NCI-H128 (cell line): ENCODE measurements at regions not wholly inside any gene's neighbourhood (a gene's known extent, or its start where the extent isn't known, plus 50 kb on each side); places are given as distances from the start of the nearest gene placed in this dataset.

Experiments
- DNase-seq: peaks from one replicate; lab custom pipeline; 2025; ENCODE audit not compliant: unreplicated experiment; lab: John Stamatoyannopoulos, UW

DNA sequence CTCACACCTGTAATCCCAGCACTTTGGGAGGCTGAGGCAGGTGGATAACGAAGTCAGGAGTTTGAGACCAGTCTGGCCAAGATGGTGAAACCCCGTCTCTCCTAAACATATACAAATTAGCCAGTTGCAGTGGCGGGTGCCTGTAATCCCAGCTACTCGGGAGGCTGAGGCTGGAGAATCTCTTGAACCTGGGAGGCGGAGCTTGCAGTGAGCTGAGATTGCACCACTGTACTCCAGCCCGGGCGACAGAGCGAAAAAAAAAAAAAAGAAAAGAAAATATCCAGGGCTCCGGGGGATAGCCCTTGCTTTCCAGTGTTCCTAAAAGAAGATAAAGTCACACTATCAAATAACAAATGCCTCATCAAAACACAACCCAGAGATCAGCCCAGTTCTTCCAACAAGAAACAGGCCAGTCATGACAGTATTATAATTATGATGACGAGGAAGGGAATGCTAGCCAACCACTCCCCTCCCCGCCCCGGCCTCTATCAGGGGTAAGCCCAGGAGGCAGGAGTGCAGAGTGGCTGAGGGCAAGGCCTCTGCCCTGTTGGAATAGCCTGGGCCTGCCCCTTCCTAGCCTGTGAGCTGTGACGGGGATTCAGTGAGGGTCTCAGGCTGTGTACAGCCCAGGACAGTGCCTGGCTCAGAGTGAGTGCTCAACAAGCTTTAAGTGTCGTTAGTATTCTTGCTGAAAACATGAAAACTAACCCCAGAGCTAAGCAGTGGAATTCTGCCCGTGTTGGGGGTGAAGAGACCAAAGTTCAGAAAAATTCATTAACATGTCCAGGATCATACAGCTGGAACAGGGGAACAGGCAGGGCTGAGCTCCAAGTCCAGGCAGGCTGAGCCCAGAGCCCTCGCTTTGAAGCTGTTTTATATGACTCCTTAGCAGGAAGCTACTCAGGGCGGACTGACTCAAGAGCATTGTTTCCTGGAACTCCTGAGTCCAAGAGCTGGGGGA lies 54.3 kb downstream of the FAM241B start:
- DNase-seq = no peak

DNA sequence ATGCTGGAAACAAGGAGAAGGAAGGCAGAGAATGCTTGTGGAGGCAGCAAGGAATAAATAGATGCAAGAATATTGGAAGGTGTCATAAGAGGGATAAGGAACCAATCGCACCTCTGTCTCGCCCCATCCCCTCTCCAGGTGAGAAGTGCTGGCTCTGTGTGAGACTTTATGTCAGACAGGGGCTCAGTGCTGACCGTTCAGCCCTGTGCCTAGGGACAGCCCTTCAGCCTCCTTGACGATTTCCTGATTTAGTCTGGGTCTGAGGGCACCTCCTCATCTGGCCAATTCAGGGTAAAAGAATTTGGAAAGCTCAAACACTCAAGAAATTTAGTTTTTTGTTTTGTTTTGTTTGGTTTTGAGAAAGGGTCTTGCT lies 54.9 kb downstream of the FAM241B start:
- DNase-seq = no peak

DNA sequence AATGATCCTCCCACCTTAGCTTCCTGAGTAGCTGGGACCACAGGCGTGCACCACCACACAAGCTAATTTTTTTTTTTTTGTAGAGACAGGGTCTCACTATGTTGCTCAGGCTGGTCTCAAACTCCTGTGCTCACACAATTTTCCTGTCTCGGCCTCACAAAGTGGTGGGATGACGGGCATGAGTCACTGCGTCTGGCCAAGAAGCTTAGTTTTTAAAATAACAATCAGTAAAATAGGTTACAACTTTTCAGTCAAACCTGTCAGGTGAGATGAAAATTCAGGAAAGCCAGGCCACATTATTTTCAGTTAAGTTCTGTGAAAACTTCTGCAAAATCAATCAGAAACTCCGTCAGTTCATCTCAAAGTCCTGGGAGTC lies 55.4 kb downstream of the FAM241B start:
- no peak for DNase-seq

DNA sequence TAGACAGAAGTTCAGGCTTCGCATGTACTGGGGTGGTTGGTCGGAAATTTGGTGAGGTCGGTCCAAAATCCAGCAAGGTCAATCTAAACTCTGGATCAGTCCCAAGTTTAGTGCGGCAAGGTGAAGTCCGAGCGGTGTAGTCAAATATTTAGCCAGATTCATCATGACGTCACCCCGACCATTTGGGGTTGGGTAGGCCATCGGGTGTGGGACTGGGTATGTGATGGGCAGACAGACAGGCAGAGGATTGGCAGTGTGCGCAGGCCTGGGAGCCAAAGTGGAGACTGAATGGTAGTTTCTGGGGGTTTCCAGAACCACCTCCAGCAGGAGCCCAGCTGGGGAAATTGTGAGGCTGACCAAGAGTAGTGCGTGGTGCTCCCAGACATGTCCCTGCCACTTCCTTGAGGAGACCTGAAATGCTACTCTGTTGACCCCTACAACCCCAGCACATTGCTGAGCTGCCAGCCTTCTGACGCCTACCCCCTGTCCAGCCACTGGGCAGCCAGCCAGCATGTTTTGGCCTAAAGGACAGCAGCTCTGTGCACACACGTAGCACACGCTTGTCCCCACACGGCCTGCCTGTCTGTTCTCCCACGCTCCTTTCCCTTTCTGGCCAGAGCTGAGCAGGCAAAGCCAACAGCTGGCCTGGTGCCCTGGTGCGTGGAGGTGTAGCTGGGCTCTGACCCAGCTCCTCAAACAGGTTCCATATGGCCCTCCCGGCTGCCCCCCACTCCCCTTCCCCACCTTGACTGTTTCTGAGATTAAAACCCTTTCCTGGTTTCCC lies 55.9 kb downstream of the FAM241B start:
- DNase-seq = no peak

DNA sequence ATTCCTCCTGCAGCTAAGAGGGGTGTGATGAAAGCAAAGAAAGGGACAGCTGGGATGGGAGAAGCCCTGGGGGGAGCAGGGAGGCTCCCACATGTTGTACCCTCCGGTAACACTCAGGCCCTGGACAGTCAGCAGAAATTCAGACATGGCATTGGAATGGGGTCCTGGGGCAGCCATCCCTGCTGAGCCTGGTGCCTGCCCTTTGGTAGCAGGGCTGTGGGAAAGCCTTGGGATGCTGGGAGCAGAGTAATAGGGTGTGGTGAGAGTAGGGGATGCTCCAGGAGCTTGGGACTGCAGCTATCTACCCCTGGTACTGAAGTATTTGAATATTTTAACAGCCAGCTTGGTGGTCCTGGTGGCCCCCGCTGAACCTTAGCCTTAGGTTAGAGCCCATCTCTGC lies 56.8 kb downstream of the FAM241B start:
- no peak for DNase-seq

DNA sequence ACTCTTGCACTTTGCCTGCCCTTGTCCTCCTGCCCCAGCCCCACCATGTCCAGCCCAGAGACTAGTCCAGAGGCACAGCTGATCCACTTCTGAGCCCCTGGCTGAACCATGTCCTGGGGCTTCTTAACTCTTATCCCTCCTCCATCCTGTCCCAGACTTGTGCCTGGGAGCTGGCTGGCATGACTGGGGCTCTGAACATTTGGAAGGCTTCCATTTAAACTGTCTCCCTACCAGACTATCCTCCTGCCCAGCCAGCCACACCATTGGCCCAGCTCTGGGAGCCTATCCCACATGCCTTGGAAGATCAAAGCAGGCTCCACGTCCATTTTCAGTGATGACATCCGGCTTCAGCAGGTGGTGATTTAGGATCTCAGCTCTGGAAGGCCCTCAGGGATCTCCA lies 57.4 kb downstream of the FAM241B start:
- no peak for DNase-seq

DNA sequence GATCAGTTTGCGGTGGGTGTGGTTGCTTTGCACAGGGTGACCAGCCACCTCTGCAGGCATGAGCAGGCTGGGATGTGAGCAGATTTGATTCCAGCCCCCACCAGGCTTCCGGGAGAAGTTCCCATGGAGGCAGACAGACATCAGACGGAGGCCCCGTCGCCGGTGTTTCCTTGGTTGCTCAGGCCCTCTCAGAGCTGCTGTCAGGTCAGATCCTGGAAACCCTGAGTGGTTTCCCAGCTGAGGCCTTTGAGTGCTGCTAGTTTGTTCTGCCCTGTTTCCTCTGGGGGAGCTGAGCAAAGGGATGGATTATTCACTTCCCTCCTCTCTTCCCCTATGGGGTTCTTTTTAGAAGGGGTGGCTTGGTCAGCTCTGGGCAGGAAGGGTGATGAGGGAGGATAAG lies 62.2 kb downstream of the FAM241B start:
- DNase-seq = no peak

DNA sequence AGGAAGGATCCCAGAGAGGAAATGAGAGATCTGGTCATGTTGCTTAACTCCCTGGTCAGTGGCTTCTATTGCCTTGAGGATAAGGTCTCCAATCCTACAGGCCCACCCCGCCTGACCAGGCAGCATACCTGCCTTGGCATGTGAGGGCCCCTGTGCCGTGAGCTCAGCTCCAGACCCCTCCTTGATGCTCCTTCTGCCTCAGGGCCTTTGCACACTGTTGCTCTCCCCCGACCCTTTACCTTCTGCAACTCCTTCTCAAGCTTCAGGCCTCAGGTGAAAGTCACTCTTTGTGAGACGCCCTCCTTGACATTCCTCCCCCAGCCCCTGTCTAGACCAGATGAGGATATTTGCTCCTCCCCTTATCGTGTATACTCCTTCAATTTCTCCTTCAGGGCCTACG lies 62.8 kb downstream of the FAM241B start:
- no peak for DNase-seq

DNA sequence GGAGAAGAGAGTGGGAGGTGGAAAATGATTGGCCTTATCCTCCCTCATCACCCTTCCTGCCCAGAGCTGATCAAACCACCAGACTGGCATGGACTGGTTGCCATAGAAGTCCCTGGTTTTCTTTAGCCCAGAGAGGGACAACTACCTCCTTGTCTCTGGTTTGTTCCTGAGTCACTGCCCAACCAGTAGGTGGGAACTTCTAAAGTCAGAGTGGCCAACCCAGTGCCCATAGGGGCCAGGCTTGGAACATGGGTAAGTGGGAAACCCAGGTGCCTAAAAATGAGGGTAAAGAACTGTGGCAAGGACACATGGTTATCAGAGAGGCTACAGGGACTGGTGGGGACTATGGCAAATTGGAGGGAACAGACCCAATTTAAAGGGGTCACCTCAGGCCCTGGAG lies 63.8 kb downstream of the FAM241B start:
- no peak for DNase-seq

DNA sequence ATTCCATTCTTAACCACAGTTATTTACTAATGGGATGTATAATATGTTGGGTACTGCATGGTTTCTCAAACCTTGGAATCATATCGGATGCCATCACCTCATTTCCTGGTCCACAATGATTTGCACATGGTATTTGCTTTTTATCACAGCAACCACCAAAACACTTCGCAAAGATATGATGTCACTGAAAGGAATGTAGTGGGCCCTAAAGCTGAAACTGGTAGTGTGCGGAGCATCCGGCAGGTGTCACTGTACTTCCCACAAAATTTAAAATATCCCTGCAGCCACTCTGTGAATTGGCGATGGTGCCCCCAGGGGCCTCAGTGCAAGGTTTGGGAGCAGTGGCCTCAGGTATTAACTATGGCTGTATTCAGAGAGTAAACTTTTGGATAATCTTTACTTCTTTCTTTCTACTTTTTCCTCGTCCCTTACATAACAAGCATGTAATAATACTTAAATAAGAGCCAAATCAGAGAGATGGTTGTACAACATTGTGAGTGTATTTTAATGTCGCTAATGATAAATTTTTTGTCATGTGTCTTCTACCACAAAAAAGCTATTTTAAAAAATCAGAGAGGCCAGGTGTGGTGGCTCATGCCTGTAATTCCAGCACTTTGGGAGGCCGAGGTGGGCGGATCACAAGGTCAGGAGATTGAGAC lies 66.2 kb downstream of the FAM241B start:
- no peak for DNase-seq

DNA sequence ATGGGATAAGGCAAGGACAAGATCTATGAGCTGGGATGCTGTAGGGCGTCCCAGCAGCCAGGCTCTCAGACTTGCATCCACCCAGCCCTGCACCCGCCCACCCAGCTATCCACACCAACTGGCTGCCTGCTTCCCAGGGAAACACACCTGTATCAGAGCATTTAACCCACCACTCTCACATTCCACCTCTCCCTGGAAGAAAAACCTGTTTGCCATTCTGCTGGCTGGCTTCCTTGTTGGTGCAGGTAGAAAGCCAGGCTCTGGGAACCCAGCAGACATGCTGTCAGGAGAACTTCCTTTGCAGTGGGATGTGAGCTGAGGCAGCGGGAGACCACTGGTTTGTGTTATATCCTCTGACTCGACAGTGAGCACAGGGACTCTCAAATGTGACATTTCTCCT lies 67.0 kb downstream of the FAM241B start:
- DNase-seq = no peak

DNA sequence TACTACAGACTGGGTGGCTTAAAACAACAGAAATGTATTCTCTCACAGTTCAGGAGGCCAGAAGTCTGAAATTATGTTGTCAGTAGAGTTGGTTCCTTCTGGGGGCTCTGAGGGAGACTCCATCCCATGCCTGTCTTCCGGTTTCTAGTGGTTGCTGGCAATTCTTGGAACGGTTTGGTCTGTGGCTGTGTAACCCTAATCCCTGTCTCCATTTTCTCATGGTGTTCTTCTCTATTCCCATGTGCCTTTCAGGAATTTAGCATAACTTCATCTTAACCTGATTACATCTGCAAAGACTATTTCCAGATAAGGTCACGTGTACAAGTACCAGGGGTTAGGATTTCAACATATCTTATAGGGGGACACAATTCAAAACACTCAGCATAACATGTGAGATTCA lies 73.2 kb downstream of the FAM241B start:
- DNase-seq = no peak

DNA sequence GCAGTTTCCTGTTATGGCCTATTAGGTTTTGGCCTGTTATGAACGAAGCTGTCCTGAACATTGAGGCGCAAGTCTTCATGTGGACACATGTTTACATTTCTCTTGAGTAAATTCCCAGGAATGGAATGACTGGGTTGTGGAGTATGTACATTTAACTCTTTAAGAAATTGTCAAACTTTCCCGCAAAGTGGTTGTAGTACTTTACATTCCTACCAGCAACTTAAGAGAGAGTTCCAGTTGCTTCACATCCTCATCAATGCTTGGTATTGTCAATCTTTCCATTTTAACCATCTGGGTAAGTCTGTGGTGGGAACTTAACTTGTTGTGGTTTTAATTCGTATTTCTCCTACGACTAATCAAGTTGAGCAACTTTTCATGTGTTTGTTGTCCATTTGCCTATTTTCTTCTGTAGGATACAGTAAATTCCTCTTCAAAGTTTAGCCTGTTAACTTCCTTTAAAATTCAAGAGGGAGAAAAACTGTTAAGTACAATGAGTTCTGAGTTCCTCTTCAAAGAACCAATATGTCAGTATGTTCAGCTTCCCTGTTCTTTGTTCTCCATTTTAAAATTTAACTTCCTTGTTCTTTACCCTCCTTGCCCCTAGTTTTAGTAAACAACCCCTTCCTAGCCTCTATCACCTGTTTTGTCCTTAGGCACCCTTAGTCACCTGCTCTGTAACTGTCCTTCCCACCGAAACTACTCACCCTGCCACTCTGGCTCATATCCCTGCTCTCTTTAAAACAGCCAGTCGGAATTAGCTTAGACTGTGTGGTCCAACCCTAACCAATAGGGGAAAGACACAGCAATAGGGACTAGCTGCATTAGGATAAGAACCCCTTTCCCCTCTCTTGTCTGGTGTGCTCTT lies 74.0 kb downstream of the FAM241B start:
- no peak for DNase-seq

DNA sequence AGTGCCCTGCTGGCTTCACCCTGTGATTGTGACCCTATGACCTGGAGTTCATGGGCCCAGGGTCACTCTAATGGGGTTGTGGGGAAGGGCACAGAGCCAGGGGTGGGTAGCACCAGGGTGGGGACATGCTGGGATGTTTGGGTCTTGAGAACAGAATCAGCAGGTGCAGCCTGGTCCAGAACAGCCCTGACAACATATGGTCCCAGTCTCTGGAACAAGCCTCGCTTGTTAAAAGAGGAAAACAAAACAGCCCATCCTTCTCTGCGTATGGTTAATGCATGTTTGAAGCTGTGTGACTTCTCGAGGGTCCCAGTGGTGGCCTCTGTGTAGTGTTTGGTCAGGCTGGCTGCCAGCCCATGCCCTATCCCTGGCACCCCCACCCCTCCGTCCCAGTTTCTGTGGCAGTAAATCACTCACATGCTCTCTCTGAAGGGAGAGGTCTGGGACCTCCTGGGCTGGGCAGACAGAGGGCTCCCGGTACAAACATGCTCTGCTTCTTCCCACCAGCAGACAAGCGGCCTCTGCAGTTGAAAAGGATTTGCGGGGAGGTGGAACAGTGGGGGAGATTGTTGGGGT lies 79.4 kb downstream of the FAM241B start:
- DNase-seq = no peak

DNA sequence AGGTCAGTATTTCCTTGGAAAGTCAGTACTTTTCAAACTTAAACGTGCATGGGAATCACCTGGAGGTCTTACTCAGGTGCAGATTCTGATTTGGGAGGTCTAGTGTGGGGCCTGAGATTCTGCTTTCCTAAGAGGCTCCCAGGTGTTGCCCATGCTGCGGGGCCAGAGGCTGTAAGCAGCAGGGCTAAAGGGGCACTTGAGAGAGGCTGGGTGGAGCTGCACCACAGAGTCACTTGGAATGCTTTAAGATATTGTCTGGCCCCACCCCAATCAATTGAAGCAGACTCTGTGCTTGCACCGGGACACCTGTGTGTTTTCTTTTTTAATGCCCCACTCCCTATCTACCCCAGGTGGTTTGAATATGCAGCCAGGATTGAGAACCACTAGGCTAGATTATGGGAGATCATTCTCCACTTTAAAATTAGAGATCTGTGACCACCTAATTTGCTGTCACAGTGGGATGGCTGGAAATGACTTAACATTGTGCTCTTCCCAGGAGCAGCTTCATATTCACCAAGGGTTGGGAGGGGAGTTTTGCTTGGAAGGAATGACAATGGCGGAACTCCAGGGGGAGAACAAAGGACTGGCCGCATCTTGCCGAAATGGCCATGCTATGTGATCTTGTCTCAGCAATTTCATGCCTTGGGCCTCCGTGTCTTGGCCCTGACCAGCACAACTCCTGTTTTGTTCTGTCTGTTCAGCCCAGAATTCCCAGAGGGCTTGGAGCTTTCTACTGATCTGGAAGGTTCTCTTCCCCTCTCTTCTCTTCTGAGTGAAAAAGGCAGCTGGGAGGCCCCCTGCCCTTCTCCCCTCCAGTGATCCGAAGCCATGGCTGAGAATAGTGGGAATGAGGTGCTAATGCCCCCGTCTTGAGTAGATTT lies 80.2 kb downstream of the FAM241B start:
- DNase-seq = no peak

DNA sequence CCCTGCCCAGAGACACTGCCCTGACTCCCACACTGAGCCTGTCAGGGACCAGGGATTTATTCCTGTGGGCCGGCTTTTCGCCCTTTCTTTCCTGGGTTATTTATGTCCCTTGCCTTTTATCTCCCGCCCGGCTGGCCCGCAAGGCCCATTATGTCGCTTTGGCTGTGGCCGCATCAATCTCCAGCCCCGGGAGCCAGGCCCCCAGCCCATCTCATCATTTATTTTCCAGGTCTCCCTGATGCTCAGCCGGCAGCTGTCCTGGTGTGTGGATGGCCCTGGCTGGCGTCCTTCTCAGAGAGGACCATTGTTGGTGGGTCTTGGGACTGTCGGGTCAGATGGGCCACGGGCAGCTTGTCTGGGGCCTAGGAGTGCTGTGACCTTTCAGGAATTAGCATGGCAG lies 82.3 kb downstream of the FAM241B start:
- DNase-seq = no peak

DNA sequence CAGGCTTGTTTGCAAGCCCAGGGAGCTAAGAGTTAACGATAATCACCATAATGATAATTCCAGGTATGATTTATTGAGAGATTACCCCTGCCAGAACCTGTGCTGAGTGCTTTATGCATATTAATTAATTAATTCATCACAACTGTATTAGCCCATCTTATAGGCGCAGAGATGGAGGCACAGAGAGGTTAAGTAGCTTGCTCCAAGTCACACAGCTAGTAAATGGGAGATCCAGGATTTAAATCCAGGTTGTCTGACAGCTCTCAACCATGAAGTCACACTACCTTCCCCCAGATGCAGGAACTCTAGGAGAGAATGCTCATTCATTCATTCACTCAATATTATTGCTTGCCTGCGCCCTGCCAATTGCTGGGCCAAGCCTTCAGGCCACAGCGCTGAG lies 84.5 kb downstream of the FAM241B start:
- DNase-seq = no peak

DNA sequence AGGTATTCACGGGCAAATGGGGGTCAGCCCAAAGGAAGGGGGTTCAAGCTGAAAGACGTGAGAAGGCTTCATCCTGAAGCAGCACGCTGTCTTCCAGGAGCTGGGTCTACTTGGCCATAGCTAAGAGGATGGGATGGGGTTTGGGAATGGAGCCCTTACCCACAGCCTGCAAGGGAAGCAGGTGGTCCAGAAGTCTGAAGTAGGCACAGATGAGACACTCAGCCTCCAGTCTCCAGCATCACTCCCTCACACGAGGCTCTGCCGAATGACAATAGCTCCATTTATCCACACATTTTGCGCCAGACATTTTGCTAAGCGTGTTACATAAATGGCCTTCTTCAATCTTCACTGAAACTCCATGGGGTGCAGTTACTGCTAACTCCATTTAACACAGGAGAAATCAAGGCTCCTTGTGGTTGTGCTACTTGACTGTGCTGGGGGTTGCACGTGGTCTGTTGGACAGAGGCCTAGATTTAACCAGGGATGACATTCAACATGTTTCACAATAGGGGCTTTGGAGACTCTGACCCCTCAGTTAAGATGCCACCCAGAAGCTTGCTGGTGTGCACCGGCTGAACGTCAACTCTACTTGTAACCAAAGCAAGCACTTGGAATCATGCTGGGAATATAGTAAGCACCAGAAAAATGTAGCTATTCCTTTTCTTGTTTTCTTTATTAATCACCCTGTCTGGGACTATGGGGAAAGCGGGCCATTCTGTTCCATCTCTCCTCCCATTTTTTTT lies 85.3 kb downstream of the FAM241B start:
- DNase-seq = no peak
